ENCODE measurements at regions not wholly inside any gene's neighbourhood (a gene's known extent, or its start where the extent isn't known, plus 50 kb on each side); places are given as distances from the start of the nearest gene placed in this dataset.
"Not testable (repeated sequence)": the region's sequence is repeated elsewhere in the genome, so short reads cannot be mapped to it uniquely, and the experiment has no call there.

DNA sequence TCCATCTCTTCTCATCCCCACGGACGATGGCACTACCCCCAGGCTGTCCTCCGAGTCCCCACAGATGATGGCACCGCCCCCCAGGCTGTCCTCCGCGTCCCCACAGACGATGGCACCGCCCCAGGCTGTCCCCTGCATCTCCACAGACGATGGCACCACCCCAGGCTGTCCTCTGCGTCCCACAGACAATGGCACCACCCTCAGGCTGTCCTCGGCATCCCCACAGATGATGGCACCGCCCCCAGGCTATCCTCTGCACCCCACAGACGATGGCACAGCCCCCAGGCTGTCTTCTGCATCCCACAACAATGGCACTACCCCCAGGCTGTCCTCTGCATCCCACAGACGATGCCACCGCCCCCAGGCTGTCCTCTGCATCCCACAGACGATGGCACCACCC, 57.4 kb upstream of the PTCH1 start:
- no peak for FAIRE-seq

DNA sequence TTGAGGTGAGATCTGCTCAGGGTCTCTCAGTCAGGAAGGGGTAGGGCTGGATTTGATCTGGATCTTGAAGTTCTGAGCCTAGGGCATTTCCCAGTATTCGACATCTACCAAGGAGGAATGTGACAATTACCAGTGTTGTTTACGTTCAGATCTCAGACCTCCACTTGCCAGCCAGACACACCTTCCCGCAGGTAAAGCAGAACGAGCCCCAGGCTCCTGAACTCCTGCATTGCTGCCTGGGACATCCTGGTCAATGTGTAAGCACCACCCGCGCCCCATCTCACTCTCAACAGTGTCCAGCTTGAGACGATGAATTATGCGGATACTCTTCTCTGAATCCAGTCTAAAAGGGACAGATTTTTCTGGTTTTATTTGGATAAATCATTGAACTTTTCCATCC, 56.7 kb upstream of the PTCH1 start:
- FAIRE-seq = no peak

DNA sequence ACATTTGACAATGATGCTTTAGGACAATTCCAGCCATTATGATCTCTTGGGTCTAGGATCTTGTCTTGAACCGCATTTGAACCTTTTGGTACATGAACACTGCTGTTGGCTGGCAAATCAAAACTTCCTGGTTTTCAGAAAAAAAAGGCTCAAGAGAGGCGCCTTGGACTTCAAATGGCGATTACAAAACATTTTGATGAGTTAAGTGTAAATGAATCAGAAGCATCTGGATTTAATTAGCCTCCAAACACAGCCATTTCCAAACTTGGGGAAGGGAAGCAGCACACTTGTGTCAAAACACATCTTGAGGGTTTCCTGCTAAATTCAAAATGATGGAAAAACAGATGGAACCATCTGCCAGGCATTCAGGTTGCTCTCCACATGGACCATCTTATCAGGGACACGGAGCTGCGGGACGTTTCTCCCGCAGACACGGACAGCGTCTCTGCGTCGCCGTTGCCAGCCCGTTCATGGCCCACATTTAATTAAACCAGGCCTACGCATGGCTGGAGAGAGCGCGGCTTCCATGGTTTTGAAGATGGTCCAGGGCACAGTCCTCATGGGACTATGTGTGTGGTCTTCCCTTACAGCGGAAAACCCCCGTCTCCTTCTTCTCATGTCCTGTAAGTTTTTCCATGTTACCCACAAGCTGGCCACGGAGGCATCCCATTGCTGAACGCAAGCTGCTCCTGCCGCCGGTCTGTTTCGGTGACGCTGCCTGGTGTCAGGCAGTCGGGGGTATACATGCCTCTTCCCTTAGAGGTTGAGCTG, 55.8 kb upstream of the PTCH1 start:
- FAIRE-seq = no peak

- FAIRE-seq = no peak
These were observed 53.9 kb upstream of the PTCH1 start for GRCh38 chr9:95570646-95571045.

- FAIRE-seq = no peak
These were observed 53.4 kb upstream of the PTCH1 start for GRCh38 chr9:95570150-95570549.

DNA sequence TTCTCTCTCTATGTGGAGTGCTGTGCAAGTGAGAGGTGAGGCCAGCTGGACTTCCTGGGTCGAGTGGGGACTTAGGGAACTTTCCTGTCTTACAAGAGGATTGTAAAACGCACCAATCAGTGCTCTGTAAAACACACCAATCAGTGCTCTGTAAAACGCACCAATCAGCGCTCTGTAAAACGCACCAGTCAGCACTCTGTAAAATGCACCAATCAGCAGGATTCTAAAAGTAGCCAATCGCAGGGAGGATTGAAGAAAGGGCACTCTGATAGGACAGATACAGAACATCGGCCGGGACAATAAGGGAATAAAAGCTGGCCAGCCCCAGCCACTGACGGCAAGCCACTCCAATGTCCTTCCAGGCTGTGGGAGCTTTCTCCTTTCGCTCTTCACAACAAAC, 52.0 kb upstream of the PTCH1 start:
- not testable (repeated sequence) for FAIRE-seq
